ENCODE measurements at regions not wholly inside any gene's neighbourhood (a gene's known extent, or its start where the extent isn't known, plus 50 kb on each side); places are given as distances from the start of the nearest gene placed in this dataset.

DNA sequence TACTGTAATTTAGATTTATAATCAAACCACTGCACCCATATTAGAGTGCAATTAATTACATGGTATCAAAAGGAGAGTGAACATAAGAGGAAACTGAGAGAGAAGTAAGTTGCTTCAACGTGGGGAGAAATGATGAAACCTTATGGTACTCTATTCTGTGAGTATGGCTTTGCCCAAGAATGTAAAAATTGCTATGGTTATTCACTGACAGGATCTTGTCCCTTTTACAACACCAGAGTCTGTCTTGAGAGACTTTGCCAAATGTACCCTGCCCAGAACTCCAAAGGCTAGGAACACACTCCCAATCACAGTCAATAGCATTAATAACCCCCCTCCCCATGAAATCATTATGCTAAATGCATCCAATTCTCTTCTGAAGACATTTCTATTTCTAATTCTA lies 974.8 kb upstream of the POU3F3 start:
- TF ChIP-seq EZH2 (optimal IDR thresholded peaks at IDR 0.05; ENCODE audit: low read depth, low read length), result no peak
- TF ChIP-seq, protein P1, sequence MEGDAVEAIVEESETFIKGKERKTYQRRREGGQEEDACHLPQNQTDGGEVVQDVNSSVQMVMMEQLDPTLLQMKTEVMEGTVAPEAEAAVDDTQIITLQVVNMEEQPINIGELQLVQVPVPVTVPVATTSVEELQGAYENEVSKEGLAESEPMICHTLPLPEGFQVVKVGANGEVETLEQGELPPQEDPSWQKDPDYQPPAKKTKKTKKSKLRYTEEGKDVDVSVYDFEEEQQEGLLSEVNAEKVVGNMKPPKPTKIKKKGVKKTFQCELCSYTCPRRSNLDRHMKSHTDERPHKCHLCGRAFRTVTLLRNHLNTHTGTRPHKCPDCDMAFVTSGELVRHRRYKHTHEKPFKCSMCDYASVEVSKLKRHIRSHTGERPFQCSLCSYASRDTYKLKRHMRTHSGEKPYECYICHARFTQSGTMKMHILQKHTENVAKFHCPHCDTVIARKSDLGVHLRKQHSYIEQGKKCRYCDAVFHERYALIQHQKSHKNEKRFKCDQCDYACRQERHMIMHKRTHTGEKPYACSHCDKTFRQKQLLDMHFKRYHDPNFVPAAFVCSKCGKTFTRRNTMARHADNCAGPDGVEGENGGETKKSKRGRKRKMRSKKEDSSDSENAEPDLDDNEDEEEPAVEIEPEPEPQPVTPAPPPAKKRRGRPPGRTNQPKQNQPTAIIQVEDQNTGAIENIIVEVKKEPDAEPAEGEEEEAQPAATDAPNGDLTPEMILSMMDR (IDR thresholded peaks at IDR 0.05; ENCODE audit: low read length), result no peak
- TF ChIP-seq EZH2phosphoT487 (IDR thresholded peaks at IDR 0.05; ENCODE audit: low read length), result no peak
- no peak overlapping the region for H3K27ac ChIP-seq (ENCODE audit: low read length)
- no peak overlapping the region for H3K4me3 ChIP-seq (ENCODE audit: low read length)
- H4K20me1 ChIP-seq (ENCODE audit: insufficient read depth, low read length), result no peaks in the 10 kb centered on the region
- no peak overlapping the region for H3K9ac ChIP-seq (ENCODE audit: low read length)
- H3K4me2 ChIP-seq (ENCODE audit: low read depth, low read length), result no peak overlapping the region
- no peaks in the 10 kb centered on the region for H3K27me3 ChIP-seq (replicated peaks; ENCODE audit: insufficient read depth, low read length)
- H3K36me3 ChIP-seq (replicated peaks; ENCODE audit: insufficient read depth, low read length), result no peaks in the 10 kb centered on the region
- no peaks in the 10 kb centered on the region for H3K9me2 ChIP-seq (replicated peaks; ENCODE audit: insufficient read depth, low read length)
- H3F3A ChIP-seq (ENCODE audit: insufficient read depth, low read length), result no peaks in the 10 kb centered on the region
- no peaks in the 10 kb centered on the region for H3K9me3 ChIP-seq (replicated peaks; ENCODE audit: insufficient read depth, low read length)
- no peak for DNase-seq
- no peak overlapping the region for H2AFZ ChIP-seq (ENCODE audit: low read length)
- H3K4me1 ChIP-seq (ENCODE audit: low read length), result no peaks in the 10 kb centered on the region
- no peaks in the 10 kb centered on the region for H3K79me2 ChIP-seq (ENCODE audit: low read length)

GRCh38 chr2:103880081-103880834 lies 973.7 kb upstream of the POU3F3 start:
- Histone ChIP-seq H3K9ac (ENCODE audit: low read length) (no peak overlapping the region), H3F3A (ENCODE audit: insufficient read depth, low read length) (no peaks in the 10 kb centered on the region), H3K9me2 (replicated peaks; ENCODE audit: insufficient read depth, low read length) (no peaks in the 10 kb centered on the region), H3K36me3 (replicated peaks; ENCODE audit: insufficient read depth, low read length) (no peaks in the 10 kb centered on the region), H3K4me3 (ENCODE audit: low read length) (no peak overlapping the region), H3K27ac (ENCODE audit: low read length) (no peak overlapping the region), H4K20me1 (ENCODE audit: insufficient read depth, low read length) (no peaks in the 10 kb centered on the region), H2AFZ (ENCODE audit: low read length) (no peak overlapping the region), H3K9me3 (replicated peaks; ENCODE audit: insufficient read depth, low read length) (no peaks in the 10 kb centered on the region), H3K79me2 (ENCODE audit: low read length) (no peaks in the 10 kb centered on the region), H3K27me3 (replicated peaks; ENCODE audit: insufficient read depth, low read length) (no peaks in the 10 kb centered on the region), H3K4me2 (ENCODE audit: low read depth, low read length) (no peak overlapping the region), H3K4me1 (ENCODE audit: low read length) (no peaks in the 10 kb centered on the region)
- DNase-seq, result no peak
- no peak for TF ChIP-seq EZH2phosphoT487 (IDR thresholded peaks at IDR 0.05; ENCODE audit: low read length)
- TF ChIP-seq, protein P1 (IDR thresholded peaks at IDR 0.05; ENCODE audit: low read length), result no peak
- TF ChIP-seq EZH2 (optimal IDR thresholded peaks at IDR 0.05; ENCODE audit: low read depth, low read length), result no peak

DNA sequence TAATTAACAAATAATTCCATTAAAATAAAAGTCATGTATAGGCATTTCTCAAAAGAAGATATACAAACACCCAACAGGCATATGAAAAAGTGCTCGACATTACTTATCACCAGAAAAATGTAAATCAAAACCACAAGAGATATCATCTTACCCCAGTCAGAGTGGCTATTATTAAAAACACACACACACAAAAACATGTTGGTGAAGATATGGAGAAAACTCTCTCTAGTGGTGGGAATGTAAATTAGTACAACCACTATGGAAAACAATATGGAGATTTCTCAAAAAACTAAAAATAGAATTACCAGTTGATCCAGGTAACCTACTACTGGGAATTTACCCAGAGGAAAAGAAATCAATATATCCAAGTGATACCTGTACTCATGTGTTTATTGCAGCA lies 966.3 kb upstream of the POU3F3 start:
- Histone ChIP-seq H3K27me3 (replicated peaks; ENCODE audit: insufficient read depth, low read length) (no peaks in the 10 kb centered on the region), H2AFZ (ENCODE audit: low read length) (no peak overlapping the region), H3K79me2 (ENCODE audit: low read length) (no peaks in the 10 kb centered on the region), H4K20me1 (ENCODE audit: insufficient read depth, low read length) (no peaks in the 10 kb centered on the region), H3K9ac (ENCODE audit: low read length) (no peak overlapping the region), H3K9me3 (replicated peaks; ENCODE audit: insufficient read depth, low read length) (no peaks in the 10 kb centered on the region), H3K4me2 (ENCODE audit: low read depth, low read length) (no peak overlapping the region), H3K4me3 (ENCODE audit: low read length) (no peak overlapping the region), H3K27ac (ENCODE audit: low read length) (no peak overlapping the region), H3K9me2 (replicated peaks; ENCODE audit: insufficient read depth, low read length) (no peaks in the 10 kb centered on the region), H3K4me1 (ENCODE audit: low read length) (no peaks in the 10 kb centered on the region), H3K36me3 (replicated peaks; ENCODE audit: insufficient read depth, low read length) (no peaks in the 10 kb centered on the region), H3F3A (ENCODE audit: insufficient read depth, low read length) (no peaks in the 10 kb centered on the region)
- no peak for TF ChIP-seq EZH2phosphoT487 (IDR thresholded peaks at IDR 0.05; ENCODE audit: low read length)
- TF ChIP-seq, protein P1 (IDR thresholded peaks at IDR 0.05; ENCODE audit: low read length), result no peak
- no peak for TF ChIP-seq EZH2 (optimal IDR thresholded peaks at IDR 0.05; ENCODE audit: low read depth, low read length)
- DNase-seq, result no peak

All from MM.1S (cell line).